ENCODE measurements at regions not wholly inside any gene's neighbourhood (a gene's known extent, or its start where the extent isn't known, plus 50 kb on each side); places are given as distances from the start of the nearest gene placed in this dataset.

- intact Hi-C loops (cut with DNase I) = no loop called here
- Histone ChIP-seq H3K4me3 (no peak overlapping the region), H3K27ac (no peak overlapping the region), H3K27me3 (no peaks in the 10 kb centered on the region), H3K9me3 (no peaks in the 10 kb centered on the region), H3K36me3 (no peaks in the 10 kb centered on the region), H3K4me1 (no peaks in the 10 kb centered on the region)
- ATAC-seq = no peak
- WGBS (ENCODE audit: insufficient coverage, low coverage, low lambda C conversion rate, missing lambda C conversion rate) = 100% methylated on average over 1 of the region's 2 CpGs
- TF ChIP-seq, protein P1, sequence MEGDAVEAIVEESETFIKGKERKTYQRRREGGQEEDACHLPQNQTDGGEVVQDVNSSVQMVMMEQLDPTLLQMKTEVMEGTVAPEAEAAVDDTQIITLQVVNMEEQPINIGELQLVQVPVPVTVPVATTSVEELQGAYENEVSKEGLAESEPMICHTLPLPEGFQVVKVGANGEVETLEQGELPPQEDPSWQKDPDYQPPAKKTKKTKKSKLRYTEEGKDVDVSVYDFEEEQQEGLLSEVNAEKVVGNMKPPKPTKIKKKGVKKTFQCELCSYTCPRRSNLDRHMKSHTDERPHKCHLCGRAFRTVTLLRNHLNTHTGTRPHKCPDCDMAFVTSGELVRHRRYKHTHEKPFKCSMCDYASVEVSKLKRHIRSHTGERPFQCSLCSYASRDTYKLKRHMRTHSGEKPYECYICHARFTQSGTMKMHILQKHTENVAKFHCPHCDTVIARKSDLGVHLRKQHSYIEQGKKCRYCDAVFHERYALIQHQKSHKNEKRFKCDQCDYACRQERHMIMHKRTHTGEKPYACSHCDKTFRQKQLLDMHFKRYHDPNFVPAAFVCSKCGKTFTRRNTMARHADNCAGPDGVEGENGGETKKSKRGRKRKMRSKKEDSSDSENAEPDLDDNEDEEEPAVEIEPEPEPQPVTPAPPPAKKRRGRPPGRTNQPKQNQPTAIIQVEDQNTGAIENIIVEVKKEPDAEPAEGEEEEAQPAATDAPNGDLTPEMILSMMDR (IDR thresholded peaks at IDR 0.05) = no peak
- no peak for TF ChIP-seq POLR2A (IDR thresholded peaks at IDR 0.05)
- DNase-seq = no peak
Measured at GRCh38 chr5:107257885-107258520, 412.7 kb downstream of the EFNA5 start.

- Histone ChIP-seq H3K27ac (no peak overlapping the region), H3K9me3 (no peaks in the 10 kb centered on the region), H3K4me1 (no peaks in the 10 kb centered on the region), H3K4me3 (no peak overlapping the region), H3K36me3 (no peaks in the 10 kb centered on the region), H3K27me3 (no peaks in the 10 kb centered on the region)
- TF ChIP-seq, protein P1 (IDR thresholded peaks at IDR 0.05) = no peak
- TF ChIP-seq POLR2A (IDR thresholded peaks at IDR 0.05) = no peak
- DNase-seq = no peak
- no peak for ATAC-seq
- intact Hi-C loops (cut with DNase I) = no loop called here
- 86% methylated on average over 4 of the region's 4 CpGs for WGBS (ENCODE audit: insufficient coverage, low coverage, low lambda C conversion rate, missing lambda C conversion rate)
Measured at GRCh38 chr5:107254902-107255234, 415.9 kb downstream of the EFNA5 start.

GRCh38 chr5:107254214-107254901 is 416.4 kb downstream of the EFNA5 start:
- WGBS (ENCODE audit: insufficient coverage, low coverage, low lambda C conversion rate, missing lambda C conversion rate) = 62% methylated on average over 6 of the region's 6 CpGs
- Histone ChIP-seq H3K4me1 (no peaks in the 10 kb centered on the region), H3K36me3 (no peaks in the 10 kb centered on the region), H3K4me3 (no peak overlapping the region), H3K27me3 (no peaks in the 10 kb centered on the region), H3K9me3 (no peaks in the 10 kb centered on the region), H3K27ac (no peak overlapping the region)
- DNase-seq (no peak), ATAC-seq (no peak)
- intact Hi-C loops (cut with DNase I) = no loop called here
- TF ChIP-seq, protein P1 (IDR thresholded peaks at IDR 0.05) = no peak
- no peak for TF ChIP-seq POLR2A (IDR thresholded peaks at IDR 0.05)

- DNase-seq = no peak
- Histone ChIP-seq H3K9me3 (no peaks in the 10 kb centered on the region), H3K27ac (no peak overlapping the region), H3K4me3 (no peak overlapping the region), H3K36me3 (no peaks in the 10 kb centered on the region), H3K27me3 (no peaks in the 10 kb centered on the region), H3K4me1 (no peaks in the 10 kb centered on the region)
- ATAC-seq = no peak
- 55% methylated on average over 5 of the region's 5 CpGs for WGBS (ENCODE audit: insufficient coverage, low coverage, low lambda C conversion rate, missing lambda C conversion rate)
- no peak for TF ChIP-seq POLR2A (IDR thresholded peaks at IDR 0.05)
- TF ChIP-seq, protein P1 (IDR thresholded peaks at IDR 0.05) = no peak
- intact Hi-C loops (cut with DNase I) = no loop called here
Measured at GRCh38 chr5:107253246-107253645, 417.5 kb downstream of the EFNA5 start.

All from right lobe of liver (tissue), 6 donors.